Muscle layer of colon (tissue), 2 donors: ENCODE measurements at regions not wholly inside any gene's neighbourhood (a gene's known extent, or its start where the extent isn't known, plus 50 kb on each side); places are given as distances from the start of the nearest gene placed in this dataset.

ENCODE experiments used
- H3K27ac ChIP-seq: one replicate; pipeline ENCODE4 v1.7.0; 2013; ENCODE audit warnings: low read depth, mild to moderate bottlenecking, low read length, moderate library complexity
- H3K27me3 ChIP-seq, 2 donors: one replicate each; pipeline ENCODE4 v1.7.0; 2013; ENCODE audit warnings: low read length in 2 of 2, mild to moderate bottlenecking in 2 of 2; ENCODE audit not compliant: insufficient read depth in 2 of 2, control insufficient read depth in 1 of 2
- H3K36me3 ChIP-seq: one replicate; pipeline ENCODE4 v1.7.0; 2013; ENCODE audit warnings: mild to moderate bottlenecking, low read length; ENCODE audit not compliant: insufficient read depth
- H3K4me1 ChIP-seq: one replicate; pipeline ENCODE4 v1.7.0; 2013; ENCODE audit warnings: mild to moderate bottlenecking, low read length; ENCODE audit not compliant: insufficient read depth
- H3K4me3 ChIP-seq, 2 donors: one replicate each; pipeline ENCODE4 v1.7.0; 2013; ENCODE audit warnings: low read length in 2 of 2, low read depth in 1 of 2, mild to moderate bottlenecking in 1 of 2, moderate library complexity in 1 of 2
- H3K9ac ChIP-seq: one replicate; pipeline ENCODE4 v1.7.0; 2013; ENCODE audit warnings: low read length
- H3K9me3 ChIP-seq: one replicate; pipeline ENCODE4 v1.7.0; 2013; ENCODE audit warnings: mild to moderate bottlenecking, low read length
- donor health status: abdominal sarcoma.
- donor health status: Adenocarcinoma of cecum.

DNA sequence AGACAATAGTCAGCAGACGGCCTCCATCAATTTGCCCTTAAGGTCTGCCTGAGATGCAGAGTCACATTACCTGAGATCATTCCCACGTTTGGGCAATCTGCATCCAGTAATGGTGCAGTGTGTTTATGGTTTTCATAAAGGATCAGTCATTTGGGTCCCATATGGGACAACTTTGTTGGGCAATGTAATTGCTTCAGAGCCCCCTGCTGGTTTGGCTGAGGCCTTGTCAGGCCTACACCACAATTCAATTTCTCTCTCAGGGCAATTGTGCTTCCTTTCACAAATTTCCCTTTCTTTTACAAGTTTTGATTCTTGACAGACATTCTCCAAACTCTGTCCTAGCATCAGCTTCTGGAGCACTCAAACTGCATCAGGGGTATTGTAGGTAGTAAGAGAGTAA is 191.2 kb upstream of the SSTR1 start:
- Histone ChIP-seq H3K4me1 (no peaks in the 10 kb centered on the region), H3K27me3 (no peaks in the 10 kb centered on the region), H3K9me3 (peaks cover 10% of the 10 kb centered on the region), H3K27ac (no peak overlapping the region), H3K9ac (no peak overlapping the region), H3K36me3 (no peaks in the 10 kb centered on the region), H3K4me3 (no peak overlapping the region)

DNA sequence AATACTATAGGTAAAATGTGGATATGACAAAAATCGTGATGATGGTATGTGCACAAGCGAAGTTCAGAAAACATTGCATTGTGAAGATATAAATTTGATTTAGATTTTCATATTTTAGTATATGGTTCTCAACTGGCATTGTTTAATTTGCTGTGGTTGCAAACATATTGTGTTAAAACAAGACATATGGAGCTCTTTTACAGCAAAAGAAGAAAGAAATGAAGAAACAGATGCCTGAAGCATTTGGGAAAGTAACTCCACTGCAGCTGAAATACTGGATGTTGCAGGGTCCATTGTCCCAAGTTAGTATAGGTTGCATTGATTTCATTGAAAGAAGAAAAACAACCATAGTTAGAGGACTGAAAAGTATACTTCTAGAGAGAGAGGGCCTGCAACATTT is 185.8 kb upstream of the SSTR1 start:
- no peaks in the 10 kb centered on the region for H3K9me3 ChIP-seq
- no peak overlapping the region for H3K27ac ChIP-seq
- no peak overlapping the region for H3K4me3 ChIP-seq
- H3K27me3 ChIP-seq = no peaks in the 10 kb centered on the region
- no peaks in the 10 kb centered on the region for H3K4me1 ChIP-seq
- no peak overlapping the region for H3K9ac ChIP-seq
- H3K36me3 ChIP-seq = no peaks in the 10 kb centered on the region

DNA sequence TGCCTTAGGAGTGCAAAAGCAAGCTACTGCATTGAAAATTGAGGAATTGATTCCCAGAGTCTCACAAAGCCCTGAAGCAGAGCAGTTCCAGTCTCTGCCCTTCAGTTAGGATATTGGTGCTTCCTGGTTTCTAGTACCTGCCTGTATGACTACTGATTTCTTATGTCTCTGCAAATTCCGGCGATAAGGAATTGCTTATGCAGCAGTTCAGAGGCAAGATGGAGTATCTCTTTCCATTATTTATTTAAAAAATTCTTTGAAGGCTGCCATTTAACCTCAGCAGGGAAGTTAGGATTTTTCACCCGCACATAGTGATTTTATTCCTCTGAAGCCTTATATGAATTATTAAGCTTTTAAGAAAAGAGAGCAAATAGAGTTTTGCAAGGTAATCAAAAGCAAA is 184.9 kb upstream of the SSTR1 start:
- H3K4me1 ChIP-seq = no peaks in the 10 kb centered on the region
- H3K36me3 ChIP-seq = no peaks in the 10 kb centered on the region
- H3K4me3 ChIP-seq = no peak overlapping the region
- no peaks in the 10 kb centered on the region for H3K9me3 ChIP-seq
- no peak overlapping the region for H3K27ac ChIP-seq
- H3K9ac ChIP-seq = no peak overlapping the region
- H3K27me3 ChIP-seq = no peaks in the 10 kb centered on the region

DNA sequence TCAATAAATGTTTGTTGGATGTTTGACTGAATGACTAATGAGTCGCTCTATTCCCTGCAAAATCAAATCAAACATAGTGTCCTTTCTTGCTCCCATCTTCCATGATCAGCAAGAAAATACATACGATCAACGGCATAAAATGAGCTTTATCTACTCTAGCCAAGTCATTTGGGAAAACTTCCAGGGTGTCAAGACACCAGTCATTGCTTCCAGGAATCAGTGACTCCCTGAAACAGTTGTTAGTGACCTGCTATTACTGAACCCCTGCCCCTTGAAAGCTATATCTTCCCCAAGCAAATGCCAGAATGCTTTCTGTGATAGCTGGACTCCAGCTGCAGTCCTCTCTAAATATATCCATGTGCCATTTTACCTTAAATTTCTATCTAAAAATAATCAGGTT is 169.5 kb upstream of the SSTR1 start:
- Histone ChIP-seq H3K4me3 (no peak overlapping the region), H3K9ac (no peak overlapping the region), H3K4me1 (no peaks in the 10 kb centered on the region), H3K27me3 (no peaks in the 10 kb centered on the region), H3K36me3 (no peaks in the 10 kb centered on the region), H3K9me3 (no peaks in the 10 kb centered on the region), H3K27ac (no peak overlapping the region)

DNA sequence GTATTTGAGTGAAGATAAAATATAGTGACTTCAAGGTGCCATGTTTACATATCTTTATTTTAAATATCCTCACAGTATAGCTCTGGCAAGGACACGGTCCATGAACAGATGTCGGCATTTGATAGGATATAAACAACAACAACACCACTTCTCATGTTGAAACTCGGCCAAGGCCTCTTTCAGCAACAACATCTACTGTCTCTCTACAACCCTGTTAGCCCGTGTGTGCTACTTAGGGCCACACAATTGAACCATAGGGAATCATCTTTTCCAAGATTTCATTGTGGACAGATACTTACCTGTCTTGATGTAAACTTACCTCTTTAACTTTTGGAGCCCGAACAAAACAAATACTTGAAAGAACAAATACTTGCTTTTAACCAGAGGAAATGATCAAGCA is 168.7 kb upstream of the SSTR1 start:
- no peaks in the 10 kb centered on the region for H3K36me3 ChIP-seq
- H3K27me3 ChIP-seq = no peaks in the 10 kb centered on the region
- no peak overlapping the region for H3K9ac ChIP-seq
- no peak overlapping the region for H3K27ac ChIP-seq
- no peaks in the 10 kb centered on the region for H3K9me3 ChIP-seq
- H3K4me1 ChIP-seq = no peaks in the 10 kb centered on the region
- no peak overlapping the region for H3K4me3 ChIP-seq

DNA sequence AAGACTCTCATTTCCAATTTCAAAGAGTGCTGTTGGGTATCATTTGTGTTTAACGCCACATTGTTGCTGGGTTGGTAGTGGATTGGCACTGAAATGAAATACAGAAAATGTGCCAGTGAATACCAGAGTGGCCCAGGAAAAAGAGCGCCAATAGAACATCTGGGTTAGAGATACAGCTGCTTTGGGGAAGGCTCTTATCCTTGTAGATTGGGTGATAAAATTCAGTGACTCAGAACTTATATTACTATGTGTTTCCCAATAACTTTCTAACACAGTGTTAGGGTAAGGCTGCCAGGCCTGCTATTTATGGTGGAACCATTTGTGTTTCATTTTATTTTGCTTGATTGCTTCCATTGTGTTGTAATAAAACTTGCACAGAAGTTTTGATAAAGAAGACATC is 168.2 kb upstream of the SSTR1 start:
- H3K9me3 ChIP-seq = no peaks in the 10 kb centered on the region
- no peaks in the 10 kb centered on the region for H3K27me3 ChIP-seq
- no peak overlapping the region for H3K27ac ChIP-seq
- no peak overlapping the region for H3K4me3 ChIP-seq
- H3K4me1 ChIP-seq = no peaks in the 10 kb centered on the region
- no peaks in the 10 kb centered on the region for H3K36me3 ChIP-seq
- H3K9ac ChIP-seq = no peak overlapping the region

DNA sequence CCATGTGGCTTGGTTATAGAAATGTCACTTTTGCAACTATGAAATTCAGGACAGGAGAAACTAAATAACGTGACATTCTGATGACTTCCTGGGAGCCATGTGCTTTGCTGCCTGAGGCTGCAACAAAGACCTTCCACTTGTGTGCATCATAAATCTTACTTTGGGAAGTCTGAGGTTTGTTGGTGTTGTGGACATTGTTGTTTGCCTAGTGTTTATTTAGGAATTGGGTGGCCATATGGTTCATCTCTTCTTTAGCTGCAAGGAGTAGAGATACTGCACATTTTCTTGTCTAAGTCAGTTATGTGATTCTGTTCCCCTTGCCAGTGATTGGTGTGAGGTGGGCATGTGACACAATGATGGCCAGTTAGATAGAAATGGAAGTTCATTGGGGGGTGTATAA is 167.3 kb upstream of the SSTR1 start:
- H3K36me3 ChIP-seq = no peaks in the 10 kb centered on the region
- no peak overlapping the region for H3K9ac ChIP-seq
- no peaks in the 10 kb centered on the region for H3K9me3 ChIP-seq
- H3K4me3 ChIP-seq = no peak overlapping the region
- no peaks in the 10 kb centered on the region for H3K4me1 ChIP-seq
- no peaks in the 10 kb centered on the region for H3K27me3 ChIP-seq
- H3K27ac ChIP-seq = no peak overlapping the region

DNA sequence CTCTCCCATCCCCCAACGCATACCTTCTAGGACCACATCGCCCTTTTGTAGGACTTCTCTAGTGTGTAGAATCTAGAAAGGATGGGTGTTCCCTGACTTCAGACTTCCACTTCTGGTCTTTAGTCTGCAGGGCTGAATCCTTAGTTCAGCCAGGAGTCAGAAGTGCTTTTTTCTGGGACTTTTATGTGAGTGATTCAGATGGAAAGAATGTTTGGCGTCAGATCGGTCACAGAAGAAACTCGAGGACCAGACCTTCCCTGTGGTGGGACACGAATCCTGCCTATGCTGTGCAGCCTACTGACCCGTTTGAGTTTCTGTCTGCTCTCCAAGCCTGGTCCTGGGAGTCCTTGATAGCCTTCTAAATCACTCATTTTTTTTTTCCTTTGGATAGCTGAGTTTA is 165.4 kb upstream of the SSTR1 start:
- H3K9ac ChIP-seq = no peak overlapping the region
- no peaks in the 10 kb centered on the region for H3K27me3 ChIP-seq
- H3K27ac ChIP-seq = no peak overlapping the region
- H3K4me3 ChIP-seq = no peak overlapping the region
- H3K9me3 ChIP-seq = no peaks in the 10 kb centered on the region
- no peaks in the 10 kb centered on the region for H3K4me1 ChIP-seq
- H3K36me3 ChIP-seq = no peaks in the 10 kb centered on the region

DNA sequence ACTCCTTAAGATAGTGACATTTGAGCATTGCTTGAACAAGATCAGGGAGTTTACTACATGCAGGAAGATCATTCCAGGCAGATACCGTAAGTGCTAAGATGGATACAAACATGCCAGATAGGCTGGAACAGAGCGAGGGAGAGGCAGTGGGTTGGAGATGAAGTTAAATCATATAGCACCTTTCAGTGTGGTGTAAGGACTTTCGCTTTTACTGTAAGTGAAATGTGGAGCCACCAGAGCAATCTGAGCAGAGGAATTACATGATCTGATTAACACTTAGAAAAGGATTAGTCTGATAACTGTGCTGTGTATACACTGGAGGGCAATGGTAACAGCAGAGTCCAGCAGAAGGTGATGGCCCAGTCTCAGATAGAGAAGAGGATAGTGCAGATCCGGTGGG is 163.0 kb upstream of the SSTR1 start:
- Histone ChIP-seq H3K9me3 (no peaks in the 10 kb centered on the region), H3K9ac (no peak overlapping the region), H3K27me3 (no peaks in the 10 kb centered on the region), H3K36me3 (no peaks in the 10 kb centered on the region), H3K4me1 (no peaks in the 10 kb centered on the region), H3K27ac (no peak overlapping the region), H3K4me3 (no peak overlapping the region)

DNA sequence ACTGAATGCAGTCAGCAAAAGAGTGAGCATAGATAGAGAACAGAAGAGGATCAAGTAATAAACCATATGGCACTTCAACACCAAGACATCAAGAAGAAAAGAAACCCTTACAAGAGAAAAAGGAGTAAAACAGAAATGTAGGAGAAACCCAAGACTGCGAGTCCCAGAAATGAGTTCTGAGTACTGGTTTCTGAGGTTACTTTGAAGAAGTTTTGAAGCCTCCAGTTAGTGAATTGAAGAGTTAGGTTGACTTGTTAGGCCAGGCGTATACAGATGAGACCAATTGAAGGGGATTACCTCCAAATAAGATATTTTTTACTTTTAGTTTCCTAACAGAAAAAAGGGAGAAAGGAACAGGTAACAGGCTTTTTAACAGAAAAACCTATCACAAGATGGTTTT is 162.2 kb upstream of the SSTR1 start:
- H3K27ac ChIP-seq = no peak overlapping the region
- no peaks in the 10 kb centered on the region for H3K27me3 ChIP-seq
- no peak overlapping the region for H3K4me3 ChIP-seq
- H3K9ac ChIP-seq = no peak overlapping the region
- H3K36me3 ChIP-seq = no peaks in the 10 kb centered on the region
- H3K9me3 ChIP-seq = no peaks in the 10 kb centered on the region
- H3K4me1 ChIP-seq = no peaks in the 10 kb centered on the region

DNA sequence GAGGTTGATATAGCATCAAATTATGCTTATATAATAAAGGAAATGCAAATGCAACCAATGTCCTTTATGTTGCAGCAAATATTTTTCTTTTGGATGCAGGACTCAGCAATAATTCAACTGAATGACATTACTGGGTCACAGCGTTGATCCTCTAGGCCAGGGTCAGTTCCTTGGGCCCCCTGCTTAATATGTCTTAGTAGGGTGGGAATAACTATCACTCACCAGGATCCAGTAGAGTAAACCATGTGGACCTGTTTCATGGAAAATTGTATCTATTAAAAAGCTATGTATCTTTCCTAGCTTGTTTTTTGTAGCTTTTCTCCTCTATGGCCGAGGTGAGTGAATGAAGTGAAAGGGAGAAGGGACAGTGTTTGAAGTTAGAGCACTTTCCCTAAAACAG is 161.5 kb upstream of the SSTR1 start:
- Histone ChIP-seq H3K4me3 (no peak overlapping the region), H3K27ac (no peak overlapping the region), H3K9ac (no peak overlapping the region), H3K9me3 (no peaks in the 10 kb centered on the region), H3K4me1 (no peaks in the 10 kb centered on the region), H3K27me3 (no peaks in the 10 kb centered on the region), H3K36me3 (no peaks in the 10 kb centered on the region)

DNA sequence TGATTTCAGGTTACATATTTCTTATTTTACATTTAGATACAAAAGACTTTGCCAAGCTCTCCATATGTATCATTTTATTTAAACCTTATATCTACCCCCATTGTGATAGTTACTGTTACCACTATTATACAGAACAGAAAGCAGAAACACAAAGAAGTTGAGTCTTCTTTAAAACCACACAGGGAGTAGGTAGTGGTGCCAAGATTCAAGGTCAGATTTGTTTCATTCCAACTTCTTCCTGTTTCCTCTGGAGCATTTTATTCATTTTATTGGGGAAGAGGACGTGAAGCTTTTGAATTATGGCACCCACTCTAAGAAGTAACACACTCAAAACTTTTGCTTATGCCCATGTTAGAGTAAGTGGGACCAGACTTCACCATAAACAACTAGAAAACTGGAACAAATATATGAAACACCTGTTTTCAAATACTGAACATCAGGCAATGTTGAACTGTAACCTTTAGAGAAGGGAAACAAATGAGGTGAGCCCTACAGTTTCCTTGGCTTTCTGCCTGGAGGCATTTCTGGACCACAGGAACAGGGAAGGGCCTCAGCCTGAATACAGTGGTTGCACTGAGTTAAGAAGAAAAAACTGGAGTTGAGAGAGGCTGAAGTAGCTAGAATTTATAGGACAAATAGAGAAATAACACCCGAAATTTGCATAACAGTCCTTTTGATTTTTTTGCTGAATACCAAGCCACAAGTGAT is 160.4 kb upstream of the SSTR1 start:
- H3K9me3 ChIP-seq = no peaks in the 10 kb centered on the region

More for the DNA sequence above, 160.4 kb upstream of the SSTR1 start:
- Histone ChIP-seq H3K4me1 (no peaks in the 10 kb centered on the region), H3K9ac (no peak overlapping the region), H3K27ac (no peak overlapping the region), H3K4me3 (no peak overlapping the region), H3K36me3 (no peaks in the 10 kb centered on the region), H3K27me3 (no peaks in the 10 kb centered on the region)
